GM19455 (cell line): ENCODE measurements at regions not wholly inside any gene's neighbourhood (a gene's known extent, or its start where the extent isn't known, plus 50 kb on each side); places are given as distances from the start of the nearest gene placed in this dataset.
"Not testable (repeated sequence)": the region's sequence is repeated elsewhere in the genome, so short reads cannot be mapped to it uniquely, and the experiment has no call there.

Experiments
- ATAC-seq: cut with Tn5 transposase; IDR thresholded peaks from one replicate; pipeline ENCODE4 v1.9.1; 2021; ENCODE audit not compliant: unreplicated experiment

DNA sequence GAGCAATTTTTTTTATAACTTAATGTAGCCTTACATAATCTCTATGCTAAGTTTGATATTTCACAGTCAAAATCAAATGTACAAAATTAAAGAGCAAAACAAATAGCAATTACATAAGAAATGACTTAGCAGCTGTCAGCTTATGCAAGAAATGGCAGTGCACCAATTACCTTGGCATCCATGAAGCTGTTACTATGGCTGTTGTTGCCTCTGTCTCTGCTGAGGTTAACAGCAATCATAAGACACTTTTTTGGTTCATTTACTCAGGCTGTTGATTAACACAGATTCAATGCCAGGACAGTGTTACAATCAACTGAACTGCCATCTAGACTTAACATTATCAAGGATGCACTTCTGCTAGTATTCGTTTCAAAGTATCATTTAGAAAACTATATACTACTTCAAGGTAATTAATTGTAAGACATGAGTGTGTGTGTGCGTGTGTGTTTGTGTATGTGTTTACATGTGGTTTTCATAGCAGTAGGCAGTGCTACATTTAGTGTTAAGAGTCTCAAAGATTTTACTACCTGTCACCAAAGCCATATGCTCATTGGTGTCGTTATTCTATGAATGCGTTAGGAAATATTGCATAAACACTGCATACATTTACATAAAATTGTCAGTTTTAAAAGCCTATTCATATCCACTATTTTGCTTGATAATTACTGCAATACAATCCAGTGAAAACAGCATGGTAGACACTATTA lies 1084.2 kb upstream of the COX7C start:
- no peak for ATAC-seq

DNA sequence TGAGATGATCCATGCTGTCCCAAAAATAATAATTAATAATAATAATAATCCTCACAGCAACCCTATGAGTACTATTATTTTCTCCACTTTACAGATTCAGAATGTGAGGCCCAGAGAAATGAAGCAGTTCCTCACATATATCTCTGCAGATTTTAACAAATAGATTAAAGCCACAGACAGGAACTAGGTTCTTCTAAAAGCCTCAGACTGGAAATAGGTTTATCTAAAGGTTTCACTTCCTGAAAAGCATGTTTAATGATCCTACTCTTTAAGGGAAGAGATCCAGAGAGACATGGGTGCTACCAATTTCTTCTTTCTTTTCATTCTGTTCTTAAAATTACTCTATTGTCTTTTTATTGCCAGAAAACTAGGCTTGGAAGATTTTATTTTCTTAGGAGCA lies 1079.4 kb upstream of the COX7C start:
- ATAC-seq, result no peak

DNA sequence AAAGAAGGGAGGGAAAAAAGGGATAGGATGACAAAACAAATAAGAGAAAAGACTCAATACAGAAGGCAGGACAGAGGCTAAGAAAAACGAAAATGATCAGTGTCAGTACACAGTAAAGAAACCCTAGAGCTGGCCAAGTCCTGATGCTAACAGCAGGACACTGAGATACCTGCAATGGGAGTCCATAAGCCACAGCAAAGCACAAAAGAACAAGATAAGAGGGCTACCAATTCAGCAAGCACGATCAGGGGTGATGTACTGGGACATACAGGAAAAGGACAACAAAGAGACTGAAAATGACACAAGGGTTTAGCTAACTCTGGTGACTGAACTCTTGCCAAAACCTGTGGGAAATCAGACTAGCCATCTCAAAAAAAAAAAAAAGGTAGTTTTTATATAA lies 1072.6 kb upstream of the COX7C start:
- no peak for ATAC-seq

DNA sequence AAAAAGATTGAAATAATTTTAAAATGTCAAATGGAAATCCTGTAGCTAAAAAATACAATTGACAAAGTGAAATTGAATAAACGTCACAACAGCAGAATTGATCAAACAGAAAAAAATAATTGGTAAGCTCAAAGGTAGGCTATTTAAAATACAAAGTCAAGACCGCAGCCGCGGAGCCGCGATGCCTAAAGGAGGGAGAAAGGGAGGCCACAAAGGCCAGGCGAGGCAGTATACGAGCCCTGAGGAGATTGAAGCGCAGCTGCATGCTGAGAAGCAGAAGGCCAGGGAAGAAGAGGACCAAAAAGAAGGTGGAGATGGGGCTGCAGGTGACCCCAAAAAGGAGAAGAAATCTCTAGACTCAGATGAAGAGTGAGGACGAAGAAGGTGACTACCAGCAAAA lies 1068.5 kb upstream of the COX7C start:
- ATAC-seq, result no peak

DNA sequence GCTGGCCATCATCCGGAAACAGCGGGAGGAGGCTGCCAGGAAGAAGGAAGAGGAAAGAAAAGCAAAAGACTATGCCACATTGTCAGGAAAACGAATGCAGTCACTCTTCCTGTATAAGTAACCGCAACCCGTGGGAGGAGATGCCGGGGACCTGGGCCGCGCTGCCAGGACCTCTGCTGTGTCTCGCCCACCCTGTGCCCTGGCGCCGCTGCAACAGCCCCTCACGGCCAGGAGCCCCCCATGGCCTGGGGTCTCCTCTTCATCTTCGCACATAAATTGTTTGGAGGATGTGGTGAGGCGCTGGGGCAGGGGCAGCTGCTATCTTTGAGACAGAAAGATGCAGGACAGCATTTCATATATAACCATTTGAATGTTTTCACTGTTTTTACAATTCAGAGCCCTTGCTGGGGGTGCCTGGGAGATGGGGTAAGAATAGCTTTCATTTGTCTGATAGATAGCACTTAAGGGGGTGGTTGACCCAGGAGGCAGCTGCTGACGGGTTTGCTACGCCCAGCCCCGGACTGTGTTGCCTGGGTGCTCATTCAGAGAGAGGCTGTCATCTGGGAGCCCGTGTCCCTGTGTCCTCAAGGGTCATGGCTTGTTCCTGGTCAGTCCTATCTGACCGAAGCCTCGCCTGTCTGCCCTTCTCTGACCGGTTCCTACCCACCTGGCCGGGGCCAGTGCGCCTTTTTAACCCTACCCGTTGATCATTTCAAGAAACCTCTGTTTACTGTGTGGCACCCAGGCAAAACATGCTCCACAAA lies 1067.7 kb upstream of the COX7C start:
- no peak for ATAC-seq

DNA sequence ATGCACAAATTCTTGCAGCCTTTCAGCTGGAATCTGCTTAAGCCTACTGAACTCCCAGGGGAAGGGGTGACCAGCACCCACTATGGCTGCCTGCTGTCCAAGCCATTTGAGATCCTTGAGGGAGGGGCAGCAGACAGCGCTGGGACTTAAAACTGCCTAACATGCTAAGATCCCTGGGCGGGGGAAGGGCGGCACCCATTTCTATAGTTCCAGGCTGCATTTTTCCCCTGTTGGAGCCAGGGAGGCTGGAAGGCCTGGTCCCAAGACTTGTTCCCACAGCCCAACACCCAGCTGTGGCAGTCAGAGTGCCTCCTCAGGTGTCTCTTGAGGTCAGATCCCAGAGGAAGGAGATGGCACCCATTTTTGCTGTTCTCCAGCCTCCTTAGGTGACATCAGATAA lies 1061.3 kb upstream of the COX7C start:
- no peak for ATAC-seq

DNA sequence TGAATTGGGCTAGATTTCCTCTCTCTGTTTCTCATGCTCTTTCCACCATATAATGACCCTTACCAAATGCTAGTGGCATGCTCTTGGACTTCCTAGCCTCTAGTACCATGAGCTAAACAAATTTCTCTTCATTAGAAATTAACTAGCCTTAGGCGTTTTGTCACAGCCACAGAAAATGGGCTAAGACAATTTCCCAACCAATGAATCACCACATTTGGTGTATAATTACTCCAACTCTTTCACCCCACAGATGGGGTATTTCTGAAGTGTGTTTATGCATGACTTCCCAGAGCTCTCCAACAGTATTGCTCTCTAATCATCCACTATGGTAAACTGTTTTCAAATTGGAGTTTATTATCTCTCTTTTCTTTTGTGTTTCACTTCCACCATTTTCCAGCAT lies 1041.1 kb upstream of the COX7C start:
- no peak for ATAC-seq

DNA sequence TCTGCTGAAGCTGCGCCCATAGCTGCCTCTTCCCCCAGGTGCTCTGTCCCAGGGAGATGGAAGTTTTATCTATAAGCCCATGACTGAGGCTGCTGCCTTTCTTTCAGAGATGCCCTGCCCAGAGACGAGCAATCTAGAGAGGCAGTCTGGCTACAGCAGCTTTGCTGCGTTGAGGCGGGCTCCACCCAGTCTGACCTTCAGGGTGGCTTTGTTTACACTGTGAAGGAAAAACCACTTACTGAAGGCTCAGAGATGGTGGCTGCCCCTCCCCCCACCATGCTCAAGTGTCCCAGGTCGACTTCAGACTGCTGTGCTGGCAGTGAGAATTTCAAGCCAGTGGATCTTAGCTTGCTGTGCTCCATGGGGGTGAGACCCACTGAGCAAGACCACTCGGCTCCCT lies 1029.9 kb upstream of the COX7C start:
- not testable (repeated sequence) for ATAC-seq

DNA sequence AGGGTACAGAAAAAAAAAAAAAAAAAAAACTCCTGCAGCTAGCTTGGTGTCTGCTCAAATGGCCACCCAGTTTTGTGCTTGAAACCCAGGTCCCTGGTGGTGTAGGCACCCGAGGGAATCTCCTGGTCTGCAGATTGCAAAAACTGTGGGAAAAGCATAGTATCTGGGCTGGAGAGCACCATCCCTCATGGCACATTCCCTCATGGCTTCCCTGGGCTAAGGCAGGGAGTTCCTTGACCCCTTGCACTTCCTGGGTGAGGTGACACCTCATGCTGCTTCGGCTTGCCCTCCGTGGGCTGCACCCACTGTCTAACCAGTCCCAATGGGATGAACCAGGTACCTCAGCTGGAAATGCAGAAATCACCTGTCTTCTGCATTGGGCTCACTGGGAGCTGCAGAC lies 1029.5 kb upstream of the COX7C start:
- ATAC-seq, result not testable (repeated sequence)

DNA sequence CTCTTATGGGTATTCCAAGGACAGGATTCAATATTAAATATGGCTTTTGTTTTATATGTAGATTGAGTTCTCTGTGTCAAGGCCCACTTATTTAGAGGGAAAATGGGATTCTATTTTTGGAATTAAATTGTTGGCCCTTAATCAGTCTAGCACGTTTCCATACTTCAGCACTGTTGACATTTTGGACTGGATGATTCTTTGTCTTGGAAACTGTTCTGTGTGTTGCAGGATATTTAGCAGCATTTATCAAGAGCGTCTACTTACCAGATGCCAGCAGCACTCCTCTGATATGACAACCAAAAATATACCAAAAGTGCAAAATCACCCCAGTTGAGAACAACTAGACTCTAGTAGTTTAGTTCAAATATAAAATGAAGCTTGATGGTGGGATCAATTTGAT lies 1027.0 kb upstream of the COX7C start:
- ATAC-seq, result no peak

DNA sequence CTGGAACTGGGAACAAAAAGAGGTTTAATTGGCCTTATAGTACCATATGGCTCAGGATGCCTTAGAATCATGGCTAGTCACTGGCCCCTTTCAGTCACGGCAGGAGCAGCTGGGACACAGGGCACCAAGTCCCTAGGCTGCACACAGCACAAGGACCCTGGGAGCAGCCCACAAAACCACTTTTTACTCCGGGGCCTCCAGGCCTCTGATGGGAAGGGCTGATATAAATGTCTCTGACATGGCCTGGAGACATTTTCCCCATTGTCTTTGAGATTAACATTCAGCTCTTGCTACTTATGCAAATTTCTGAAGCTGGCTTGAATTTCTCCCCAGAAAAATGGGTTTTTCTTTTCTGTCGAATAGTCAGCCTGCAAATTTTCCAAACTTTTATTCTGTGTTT lies 1026.4 kb upstream of the COX7C start:
- no peak for ATAC-seq

DNA sequence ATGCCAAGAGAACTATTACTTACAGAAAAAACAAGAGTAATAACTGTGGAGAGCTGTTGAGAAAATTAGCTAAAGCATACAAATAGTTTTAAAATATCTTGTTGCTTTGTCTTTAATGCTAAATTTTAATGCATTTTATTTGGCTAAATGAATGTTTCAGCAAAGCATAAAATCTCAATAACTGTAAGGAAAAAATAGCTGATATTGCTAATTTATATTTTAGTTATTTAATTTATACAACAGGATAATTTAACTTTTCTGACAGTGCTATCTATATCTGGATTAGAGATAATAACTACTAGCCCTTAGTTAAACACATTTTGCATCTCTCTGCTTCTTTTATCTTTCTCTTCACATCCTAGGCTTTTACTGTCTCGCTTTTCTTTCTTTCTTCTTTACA lies 1014.9 kb upstream of the COX7C start:
- ATAC-seq, result no peak

DNA sequence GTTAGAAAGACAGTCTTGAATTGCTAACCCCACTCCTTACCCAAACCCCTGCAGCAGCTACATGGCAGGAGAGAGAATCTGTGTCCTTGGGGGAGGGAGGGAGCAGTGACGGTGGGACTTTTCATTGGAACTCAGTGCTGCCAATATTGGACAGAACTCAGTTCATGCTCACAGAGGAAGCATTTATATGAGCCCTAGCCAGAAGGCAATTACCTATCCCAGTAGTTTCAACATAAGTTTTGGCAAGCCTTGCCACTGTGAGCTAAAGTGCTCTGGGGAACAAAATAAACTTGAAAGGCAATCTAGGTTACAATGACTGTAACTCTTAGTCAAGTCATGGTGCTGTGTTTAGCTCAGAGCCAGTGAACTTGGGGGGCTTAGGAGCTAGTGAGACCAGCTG lies 1013.4 kb upstream of the COX7C start:
- ATAC-seq, result no peak

DNA sequence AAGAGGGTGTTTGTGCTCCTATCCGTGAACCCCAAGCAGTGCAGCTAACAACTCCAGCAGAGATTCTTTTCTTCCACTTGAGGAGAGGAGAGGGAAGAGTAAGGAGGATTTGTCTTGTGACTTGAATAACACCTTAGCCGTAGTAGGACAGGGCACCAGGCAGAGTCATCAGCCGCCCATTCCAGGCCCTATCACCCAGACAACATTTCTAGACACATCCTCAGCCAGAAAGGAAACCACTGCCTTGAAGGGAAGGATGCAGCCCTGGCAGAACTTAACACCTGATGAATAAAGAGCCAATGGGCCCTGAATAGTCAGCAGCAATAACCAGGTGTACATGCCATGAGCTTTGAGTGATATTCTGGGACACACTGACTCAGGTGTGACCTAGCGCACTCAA lies 1013.0 kb upstream of the COX7C start:
- no peak for ATAC-seq

DNA sequence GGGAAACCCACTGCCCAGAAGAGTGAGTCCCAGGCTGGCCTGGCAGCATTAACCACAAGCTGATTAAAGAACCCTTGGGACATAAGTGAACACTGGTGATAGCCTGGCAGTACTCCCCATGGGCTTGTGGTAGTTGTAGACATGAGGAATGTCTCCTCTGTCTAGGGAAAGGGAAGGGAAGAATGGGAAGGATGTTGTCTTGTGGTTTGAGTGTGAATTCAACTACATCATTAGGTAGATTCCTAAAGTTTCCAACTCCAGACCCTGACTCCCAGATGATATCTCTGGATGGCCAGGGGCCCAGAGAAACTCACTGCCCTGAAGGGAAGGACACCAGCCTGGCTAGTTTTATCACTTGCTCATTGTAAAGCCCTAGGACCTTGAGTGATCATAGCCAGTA lies 1012.4 kb upstream of the COX7C start:
- ATAC-seq, result no peak

DNA sequence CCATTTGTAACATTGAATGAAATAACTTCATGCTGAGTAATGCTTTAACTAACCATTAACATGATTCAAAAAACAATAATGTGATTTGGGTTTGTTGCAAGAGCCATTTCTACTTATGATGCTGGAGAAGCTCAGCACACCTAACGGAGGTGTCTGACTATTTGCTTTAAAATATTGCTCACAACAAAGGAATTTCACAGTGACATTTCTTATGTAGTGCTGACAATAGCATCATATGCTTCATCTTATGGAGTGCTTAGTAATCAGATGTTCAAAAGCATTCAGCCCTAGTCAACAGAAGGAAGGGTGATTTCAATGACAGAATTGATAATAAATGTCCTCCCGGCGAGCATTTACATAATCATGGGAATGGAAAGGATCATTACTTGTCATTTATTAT lies 1003.3 kb upstream of the COX7C start:
- no peak for ATAC-seq

DNA sequence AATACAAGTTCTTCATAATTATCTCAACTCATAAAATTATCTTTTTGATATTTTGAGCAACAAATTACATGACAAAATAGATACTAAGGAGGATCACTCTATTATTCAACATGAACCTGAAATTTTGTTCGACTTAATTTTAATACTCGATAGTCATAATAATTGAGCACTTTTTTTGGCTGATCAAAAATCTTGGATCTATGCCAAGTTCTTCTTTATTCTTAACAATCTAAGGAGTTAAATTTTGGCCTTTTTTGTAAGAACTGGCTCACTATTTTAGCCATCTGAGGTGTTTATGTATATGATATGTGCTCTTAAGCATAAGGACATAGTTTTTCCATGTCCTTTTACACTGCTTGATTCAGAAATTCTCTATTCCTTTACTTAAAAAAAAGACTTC lies 996.1 kb upstream of the COX7C start:
- ATAC-seq, result no peak

DNA sequence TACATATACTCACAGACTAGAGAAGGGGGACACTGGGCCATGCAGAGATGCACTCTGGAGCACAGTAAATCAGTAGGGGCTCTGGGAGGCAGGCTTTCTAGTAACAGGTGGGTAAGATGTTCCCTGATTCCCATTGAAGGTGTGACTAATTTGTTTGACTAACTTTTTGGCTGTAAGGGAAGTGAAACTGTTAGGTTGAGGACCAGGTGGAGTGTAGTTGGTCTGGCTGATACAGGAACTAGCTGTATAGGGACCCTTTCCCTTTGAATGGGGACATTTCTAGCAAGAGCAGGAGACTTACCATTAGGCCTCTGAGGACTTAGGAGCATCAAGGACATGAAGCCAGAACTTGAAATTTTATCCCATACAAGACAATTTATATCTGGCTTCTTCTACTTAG lies 989.6 kb upstream of the COX7C start:
- ATAC-seq, result no peak

DNA sequence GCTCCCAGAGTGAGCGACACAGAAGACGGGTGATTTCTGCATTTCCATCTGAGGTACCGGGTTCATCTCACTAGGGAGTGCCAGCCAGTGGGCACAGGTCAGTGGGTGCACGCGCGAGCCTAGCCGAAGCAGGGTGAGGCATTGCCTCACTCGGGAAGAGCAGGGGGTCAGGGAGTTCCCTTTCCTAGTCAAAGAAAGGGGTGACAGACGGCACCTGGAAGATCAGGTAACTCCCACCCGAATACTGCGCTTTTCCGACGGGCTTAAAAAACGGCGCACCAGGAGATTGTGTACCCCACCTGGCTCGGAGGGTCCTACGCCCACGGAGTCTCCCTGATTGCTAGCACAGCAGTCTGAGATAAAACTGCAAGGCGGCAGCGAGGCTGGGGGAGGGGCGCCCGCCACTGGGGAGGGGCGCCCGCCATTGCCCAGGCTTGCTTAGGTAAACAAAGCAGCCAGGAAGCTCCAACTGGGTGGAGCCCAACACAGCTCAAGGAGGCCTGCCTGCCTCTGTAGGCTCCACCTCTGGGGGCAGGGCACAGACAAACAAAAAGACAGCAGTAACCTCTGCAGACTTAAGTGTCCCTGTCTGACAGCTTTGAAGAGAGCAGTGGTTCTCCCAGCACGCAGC lies 979.1 kb upstream of the COX7C start:
- not testable (repeated sequence) for ATAC-seq

DNA sequence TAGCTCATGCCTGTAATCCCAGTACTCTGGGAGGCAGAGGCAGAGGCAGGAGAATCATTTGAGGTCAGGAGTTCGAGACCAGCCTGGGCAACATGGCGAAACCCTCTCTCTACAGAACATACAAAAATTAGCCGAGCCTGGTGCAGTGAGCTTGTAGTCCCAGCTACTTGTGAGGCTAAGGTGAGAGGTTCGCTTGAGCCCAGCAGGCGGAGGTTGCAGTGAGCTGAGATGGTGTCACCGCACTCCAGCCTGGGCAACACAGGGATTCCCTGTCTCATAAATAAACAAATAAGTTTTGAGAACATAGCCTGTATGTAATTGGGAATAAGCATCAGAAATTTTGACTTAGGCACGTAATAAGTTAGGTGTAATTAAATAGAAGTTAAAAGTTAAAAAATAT lies 971.7 kb upstream of the COX7C start:
- ATAC-seq, result no peak

DNA sequence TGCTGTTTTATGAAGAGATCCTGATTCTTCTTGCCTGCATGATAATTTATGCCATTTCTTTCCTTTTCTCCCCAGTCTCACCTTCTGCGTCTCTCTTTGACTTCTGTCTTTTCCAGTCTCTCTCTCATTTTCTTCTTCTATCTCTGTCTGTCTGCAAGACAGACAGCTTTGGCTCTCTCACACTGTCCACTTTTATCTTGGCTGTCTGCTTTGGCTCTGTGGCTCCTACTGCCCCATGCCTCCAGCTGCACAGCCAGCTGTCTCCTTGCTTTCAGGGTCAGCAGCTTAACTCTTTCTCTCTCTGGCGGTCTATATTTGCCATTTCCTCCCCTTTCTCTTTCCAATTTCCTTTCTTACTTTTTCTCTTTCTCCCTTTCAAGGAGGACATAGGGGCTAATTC lies 971.1 kb upstream of the COX7C start:
- no peak for ATAC-seq

DNA sequence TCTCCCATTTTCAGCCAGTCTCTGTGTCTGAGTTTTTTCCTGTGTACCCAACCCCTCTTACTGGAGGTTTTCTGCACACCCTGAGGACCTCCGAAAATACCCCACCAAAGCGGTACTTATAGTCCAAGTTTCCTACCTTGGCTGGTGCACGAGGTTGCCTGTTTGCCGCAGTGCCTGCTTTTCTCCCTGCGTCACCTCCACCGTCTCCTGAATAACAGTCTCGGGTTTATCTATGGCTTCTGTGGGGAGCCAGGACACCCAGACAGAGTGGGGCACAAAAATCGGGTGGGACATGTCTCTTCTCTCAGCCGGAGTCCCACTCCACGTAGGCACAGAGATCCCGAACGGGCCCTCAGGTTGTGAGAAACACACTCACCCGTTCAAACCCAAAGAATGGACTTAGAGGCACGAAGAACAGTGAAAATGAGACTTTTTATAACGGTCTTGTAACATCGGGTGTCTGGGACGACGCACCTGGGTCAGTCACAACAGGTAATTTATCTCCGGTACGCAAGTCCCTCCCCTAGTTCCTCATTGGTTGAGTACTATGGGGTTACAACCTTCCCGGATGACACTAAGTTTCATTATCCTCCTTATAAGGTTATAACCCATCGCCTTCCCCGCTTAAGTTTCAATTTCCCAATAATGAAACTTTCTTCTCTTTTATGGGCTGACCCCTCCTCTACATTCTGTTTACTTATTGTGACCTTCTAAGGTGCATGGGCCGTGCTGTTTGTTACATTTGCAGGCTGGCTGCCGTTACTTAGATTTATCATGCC lies 970.2 kb upstream of the COX7C start:
- ATAC-seq, result no peak
